Endothelial cell of umbilical vein (primary cell): ENCODE measurements at regions not wholly inside any gene's neighbourhood (a gene's known extent, or its start where the extent isn't known, plus 50 kb on each side); places are given as distances from the start of the nearest gene placed in this dataset.

Source experiments
- BruUV-seq: library from RNA; stranded (reverse); fragments of 400-500 nt; replicated peaks from 2 replicates; lab custom pipeline; 2021; lab: Mats Ljungman, UMichigan
- CTCF ChIA-PET: fragments of 300-600, 350-600 bp; sonication (Branson Sonifier 250); formaldehyde crosslinking; loops from one replicate; lab custom pipeline; 2021; ENCODE audit warnings: antibody characterized with exemption, inconsistent platforms; lab: Charles Lee
- POLR2A ChIA-PET: fragments of 300-600, 350-600 bp; sonication (Branson Sonifier 250); formaldehyde crosslinking; loops from one replicate; lab custom pipeline; 2021; ENCODE audit warnings: antibody characterized with exemption, inconsistent platforms; lab: Charles Lee
- DNase-seq: peaks from one replicate; pipeline ENCODE4 v3.0.0-alpha.2; 2011; ENCODE audit warnings: low read depth, low spot score
- FAIRE-seq: peaks from 2 replicates; lab custom pipeline; 2011; peaks lifted over from hg19 to GRCh38; lab: Jason Lieb, UNC
- H2AFZ ChIP-seq: 2 replicates; pipeline ENCODE4 v1.6.0; 2012; ENCODE audit warnings: low read depth, low read length, control low read depth, inconsistent platforms
- H3K27ac ChIP-seq: 2 replicates; pipeline ENCODE4 v1.5.1; 2011; ENCODE audit warnings: low read depth, mild to moderate bottlenecking, control low read depth, low read length, moderate library complexity; ENCODE audit not compliant: insufficient read depth
- H3K27me3 ChIP-seq, 2 experiments: 2 replicates each; pipeline versions ENCODE4 v1.6.0 to v1.6.1; 2011; ENCODE audit warnings: low read length in 2 of 2, mixed read lengths in 1 of 2; ENCODE audit not compliant: control insufficient read depth in 2 of 2, insufficient read depth in 2 of 2
- H3K36me3 ChIP-seq, 2 experiments: 2 replicates in 1 of 2; 3 replicates in 1 of 2; pipeline ENCODE4 v1.5.1; 2011; ENCODE audit warnings: low read length in 2 of 2, mild to moderate bottlenecking in 1 of 2, moderate library complexity in 1 of 2; ENCODE audit not compliant: control insufficient read depth in 2 of 2, insufficient read depth in 2 of 2; ENCODE audit errors: extremely low read depth in 1 of 2
- H3K4me1 ChIP-seq: 3 replicates; pipeline ENCODE4 v1.5.1; 2011; ENCODE audit warnings: mild to moderate bottlenecking, low read length; ENCODE audit not compliant: control insufficient read depth, insufficient read depth; ENCODE audit errors: extremely low read depth
- H3K4me2 ChIP-seq: 2 replicates; pipeline ENCODE4 v1.6.1; 2011; ENCODE audit warnings: low read length, control low read depth, mixed read lengths; ENCODE audit not compliant: insufficient read depth
- H3K4me3 ChIP-seq, 3 experiments: fragments of 200-600 bp in 1 of 3; sonication (generic), shearing (Covaris generic) in 1 of 3; replicated peaks in 1 of 3; 2 replicates each; pipeline ENCODE4 v1.5.1; 2011 to 2016; ENCODE audit warnings: control low read depth in 3 of 3, low read length in 3 of 3, mild to moderate bottlenecking in 2 of 3, inconsistent platforms in 1 of 3, low read depth in 1 of 3, moderate library complexity in 1 of 3; ENCODE audit not compliant: insufficient read depth in 1 of 3
- H3K79me2 ChIP-seq: 2 replicates; pipeline ENCODE4 v1.6.0; 2012; ENCODE audit warnings: low read length, inconsistent platforms; ENCODE audit not compliant: control insufficient read depth, insufficient read depth
- H3K9ac ChIP-seq: replicated peaks from 2 replicates; pipeline ENCODE3; 2011; ENCODE audit warnings: low read length, control low read depth; ENCODE audit not compliant: insufficient read depth; ENCODE audit errors: extremely low read depth
- H3K9me1 ChIP-seq: replicated peaks from 3 replicates; pipeline ENCODE4 v1.6.0; 2011; ENCODE audit warnings: mild to moderate bottlenecking, low read length; ENCODE audit not compliant: control insufficient read depth, insufficient read depth; ENCODE audit errors: extremely low read depth
- H3K9me3 ChIP-seq: replicated peaks from 2 replicates; pipeline ENCODE4 v1.5.1; 2012; ENCODE audit warnings: low read length, inconsistent platforms; ENCODE audit not compliant: control insufficient read depth, insufficient read depth
- H4K20me1 ChIP-seq: replicated peaks from 2 replicates; pipeline ENCODE3; 2011; ENCODE audit warnings: mild to moderate bottlenecking, low read length; ENCODE audit not compliant: control insufficient read depth, insufficient read depth; ENCODE audit errors: extremely low read depth
- EZH2 ChIP-seq: IDR thresholded peaks from 2 replicates; pipeline ENCODE4 v1.6.1; 2012; ENCODE audit warnings: borderline replicate concordance, low read depth, mild to moderate bottlenecking, moderate library complexity, low read length, inconsistent platforms; ENCODE audit not compliant: severe bottlenecking
- FOS ChIP-seq: IDR thresholded peaks from 2 replicates; pipeline ENCODE4 v1.6.1; 2011; ENCODE audit warnings: mild to moderate bottlenecking, low read length, moderate library complexity, borderline replicate concordance; ENCODE audit not compliant: insufficient read depth
- GATA2 ChIP-seq: IDR thresholded peaks from 2 replicates; pipeline ENCODE4 v1.7.0; 2011; ENCODE audit warnings: low read depth, mild to moderate bottlenecking, moderate library complexity, mixed read lengths, low read length; ENCODE audit not compliant: insufficient read length, insufficient read depth
- JUN ChIP-seq: IDR thresholded peaks from 2 replicates; pipeline ENCODE4 v1.6.1; 2011; ENCODE audit warnings: borderline replicate concordance, low read depth; ENCODE audit not compliant: insufficient read length, insufficient read depth
- MYC ChIP-seq: IDR thresholded peaks from one replicate; pipeline ENCODE4 v1.6.1; 2011; ENCODE audit warnings: mild to moderate bottlenecking, low read depth, low read length
- POLR2A ChIP-seq: IDR thresholded peaks from 2 replicates; pipeline ENCODE4 v1.6.1; 2012; ENCODE audit warnings: low read depth, mild to moderate bottlenecking, control low read depth, low read length
- POLR2AphosphoS5 ChIP-seq: IDR thresholded peaks from 2 replicates; pipeline ENCODE4 v1.6.1; 2012; ENCODE audit warnings: low read depth, mild to moderate bottlenecking, control low read depth, low read length, moderate library complexity; ENCODE audit not compliant: insufficient read depth
- dilution Hi-C: fragments of 300-500 bp; cut with MboI; formaldehyde crosslinking; loops from one replicate; pipeline ENCODE4 v1.15.0; 2019; ENCODE audit warnings: low sequenced_read_pairs; ENCODE audit not compliant: extremely low pct_ligation_motif_present
- intact Hi-C: fragments of 100-400 bp; cut with micrococcal nuclease; formaldehyde crosslinking; loops from one replicate; pipeline ENCODE4 v1.10.0; 2022
- TF ChIP-seq, protein P1 (sequence below), 2 donors: IDR thresholded peaks; 1 replicate in 1 of 2; 2 replicates in 1 of 2; pipeline ENCODE4 v1.5.1; 2011; ENCODE audit warnings: low read length in 2 of 2, mild to moderate bottlenecking in 2 of 2, moderate library complexity in 2 of 2, control low read depth in 1 of 2, inconsistent platforms in 1 of 2, low read depth in 1 of 2; ENCODE audit not compliant: insufficient read depth in 1 of 2; ENCODE audit errors: extremely low read depth in 1 of 2
- TF ChIP-seq, protein P2 (sequence below): IDR thresholded peaks from 2 replicates; pipeline ENCODE4 v1.6.1; 2011; ENCODE audit not compliant: insufficient read depth, insufficient read length

DNA sequence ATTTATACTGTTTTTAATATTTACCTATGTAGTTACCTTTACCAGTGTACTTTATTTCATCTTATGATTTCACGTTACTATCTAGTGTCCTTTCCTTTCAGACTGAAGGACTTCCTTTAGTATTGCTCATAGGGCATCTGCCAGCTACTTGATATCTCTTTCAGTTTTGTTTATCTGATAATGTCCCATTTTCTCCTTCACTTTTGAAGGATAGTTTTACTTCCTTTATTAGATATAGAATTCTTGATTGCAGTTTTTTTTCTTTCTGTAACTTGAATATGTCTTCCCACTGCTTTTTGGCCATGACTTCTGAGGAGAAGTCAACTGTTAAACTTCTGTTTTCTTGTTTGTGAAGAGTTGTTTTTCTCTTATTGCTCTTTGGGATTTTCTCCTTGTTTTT, 69.4 kb upstream of the MAGED1 start:
- H3K79me2 ChIP-seq: peaks cover 3% of the 10 kb centered on the region
- TF ChIP-seq FOS: no peak
- TF ChIP-seq MYC: no peak
- no peak for TF ChIP-seq JUN
- no peak for TF ChIP-seq EZH2
- TF ChIP-seq POLR2AphosphoS5: no peak
- no peak for TF ChIP-seq GATA2
- no peak for TF ChIP-seq POLR2A
- TF ChIP-seq, protein P1, sequence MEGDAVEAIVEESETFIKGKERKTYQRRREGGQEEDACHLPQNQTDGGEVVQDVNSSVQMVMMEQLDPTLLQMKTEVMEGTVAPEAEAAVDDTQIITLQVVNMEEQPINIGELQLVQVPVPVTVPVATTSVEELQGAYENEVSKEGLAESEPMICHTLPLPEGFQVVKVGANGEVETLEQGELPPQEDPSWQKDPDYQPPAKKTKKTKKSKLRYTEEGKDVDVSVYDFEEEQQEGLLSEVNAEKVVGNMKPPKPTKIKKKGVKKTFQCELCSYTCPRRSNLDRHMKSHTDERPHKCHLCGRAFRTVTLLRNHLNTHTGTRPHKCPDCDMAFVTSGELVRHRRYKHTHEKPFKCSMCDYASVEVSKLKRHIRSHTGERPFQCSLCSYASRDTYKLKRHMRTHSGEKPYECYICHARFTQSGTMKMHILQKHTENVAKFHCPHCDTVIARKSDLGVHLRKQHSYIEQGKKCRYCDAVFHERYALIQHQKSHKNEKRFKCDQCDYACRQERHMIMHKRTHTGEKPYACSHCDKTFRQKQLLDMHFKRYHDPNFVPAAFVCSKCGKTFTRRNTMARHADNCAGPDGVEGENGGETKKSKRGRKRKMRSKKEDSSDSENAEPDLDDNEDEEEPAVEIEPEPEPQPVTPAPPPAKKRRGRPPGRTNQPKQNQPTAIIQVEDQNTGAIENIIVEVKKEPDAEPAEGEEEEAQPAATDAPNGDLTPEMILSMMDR (IDR thresholded peaks at IDR 0.05; ENCODE audit: extremely low read depth in 1 of 2, insufficient read depth in 1 of 2, low read depth in 1 of 2, low read length in 2 of 2): no peak
- TF ChIP-seq, protein P2, sequence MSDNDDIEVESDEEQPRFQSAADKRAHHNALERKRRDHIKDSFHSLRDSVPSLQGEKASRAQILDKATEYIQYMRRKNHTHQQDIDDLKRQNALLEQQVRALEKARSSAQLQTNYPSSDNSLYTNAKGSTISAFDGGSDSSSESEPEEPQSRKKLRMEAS: no peak

More for the DNA sequence above, 69.4 kb upstream of the MAGED1 start:
- ChIA-PET POLR2A (no interaction called here), CTCF (no interaction called here)
- DNase-seq (no peak), FAIRE-seq (no peak)
- Histone ChIP-seq H3K27ac (no peak overlapping the region), H3K27me3 (no peaks in the 10 kb centered on the region), H3K9me3 (no peaks in the 10 kb centered on the region), H3K4me3 (no peak overlapping the region), H3K4me2 (no peak overlapping the region), H3K36me3 (no peaks in the 10 kb centered on the region), H3K9me1 (no peaks in the 10 kb centered on the region), H4K20me1 (no peaks in the 10 kb centered on the region), H3K9ac (no peak overlapping the region), H3K4me1 (no peaks in the 10 kb centered on the region), H2AFZ (no peak overlapping the region)
- BruUV-seq: no TSS peak
- intact Hi-C loops: no loop called here
- dilution Hi-C loops: no loop called here
